Endodermal cell (in vitro differentiated cells): ENCODE measurements at regions not wholly inside any gene's neighbourhood (a gene's known extent, or its start where the extent isn't known, plus 50 kb on each side); places are given as distances from the start of the nearest gene placed in this dataset.

ENCODE experiments used
- DNase-seq: peaks from one replicate; pipeline ENCODE4 v3.0.0-alpha.2; 2017
- H3K27ac ChIP-seq: 2 replicates; pipeline ENCODE4 v1.5.1; 2013; ENCODE audit warnings: mild to moderate bottlenecking, low read depth, low read length, moderate library complexity
- H3K27me3 ChIP-seq: 2 replicates; pipeline ENCODE4 v1.6.1; 2013; ENCODE audit warnings: mild to moderate bottlenecking, low read length, moderate library complexity; ENCODE audit not compliant: insufficient read depth, control insufficient read depth, poor library complexity, severe bottlenecking
- H3K36me3 ChIP-seq: 2 replicates; pipeline ENCODE4 v1.7.0; 2013; ENCODE audit warnings: mild to moderate bottlenecking, low read length, moderate library complexity; ENCODE audit not compliant: control insufficient read depth, insufficient read depth
- H3K4me1 ChIP-seq: one replicate; pipeline ENCODE4 v1.7.0; 2013; ENCODE audit warnings: low read length; ENCODE audit not compliant: control insufficient read depth, insufficient read depth
- H3K4me3 ChIP-seq: 2 replicates; pipeline ENCODE4 v1.5.1; 2013; ENCODE audit warnings: mild to moderate bottlenecking, low read length, moderate library complexity
- H3K9ac ChIP-seq: 2 replicates; pipeline ENCODE4 v1.6.1; 2013; ENCODE audit warnings: mild to moderate bottlenecking, low read length, moderate library complexity; ENCODE audit not compliant: poor library complexity, severe bottlenecking; ENCODE audit errors: extremely low read depth
- H3K9me3 ChIP-seq: 2 replicates; pipeline ENCODE4 v1.6.1; 2013; ENCODE audit warnings: mild to moderate bottlenecking, low read length, moderate library complexity; ENCODE audit not compliant: control insufficient read depth
- H3K27ac Mint-ChIP-seq: 2 replicates; pipeline ENCODE4 v1.8.0; 2020; ENCODE audit warnings: mixed read lengths
- H3K27me3 Mint-ChIP-seq: 2 replicates; pipeline ENCODE4 v1.8.0; 2021; ENCODE audit warnings: mild to moderate bottlenecking, mixed read lengths; ENCODE audit not compliant: insufficient read depth
- H3K36me3 Mint-ChIP-seq: 2 replicates; pipeline ENCODE4 v1.8.0; 2020; ENCODE audit warnings: low read depth, mixed read lengths
- H3K4me1 Mint-ChIP-seq: 2 replicates; pipeline ENCODE4 v1.8.0; 2020; ENCODE audit warnings: mixed read lengths
- H3K4me3 Mint-ChIP-seq: 2 replicates; pipeline ENCODE4 v1.8.0; 2020; ENCODE audit warnings: mild to moderate bottlenecking, moderate library complexity, mixed read lengths
- H3K9me3 Mint-ChIP-seq: 2 replicates; pipeline ENCODE4 v1.8.0; 2020; ENCODE audit warnings: mild to moderate bottlenecking, mixed read lengths
- WGBS, 2 experiments: methylation state at CpG; one replicate each; pipeline versions ENCODE4 v1.1.5 to v1.1.7; 2013; ENCODE audit warnings: missing lambda C conversion rate in 2 of 2, mixed read lengths in 1 of 2; ENCODE audit not compliant: insufficient coverage in 1 of 2, insufficient read length in 1 of 2; 5-methylcytosine and 5-hydroxymethylcytosine counted together
- TF ChIP-seq, protein P1 (sequence below): fragments of 200-600 bp; sonication (generic); conservative IDR thresholded peaks from 2 replicates; pipeline ENCODE4 v1.5.0; 2021; ENCODE audit warnings: antibody characterized with exemption, mild to moderate bottlenecking

- no peaks in the 10 kb centered on the region for H3K9me3 ChIP-seq
- H3K27me3 ChIP-seq, result no peaks in the 10 kb centered on the region
- H3K36me3 ChIP-seq, result no peaks in the 10 kb centered on the region
- no peak for DNase-seq
- 89% methylated on average over 2 of the region's 2 CpGs; no CpG with 5 or more reads in 1 of the 2 experiments for WGBS, 2 experiments
- no peaks in the 10 kb centered on the region for H3K4me1 ChIP-seq
- Mint-ChIP-seq H3K27ac (no peak overlapping the region), H3K9me3 (peaks cover 52% of the 10 kb centered on the region), H3K4me3 (no peak overlapping the region), H3K36me3 (no peaks in the 10 kb centered on the region), H3K4me1 (no peaks in the 10 kb centered on the region), H3K27me3 (no peaks in the 10 kb centered on the region)
- TF ChIP-seq, protein P1, sequence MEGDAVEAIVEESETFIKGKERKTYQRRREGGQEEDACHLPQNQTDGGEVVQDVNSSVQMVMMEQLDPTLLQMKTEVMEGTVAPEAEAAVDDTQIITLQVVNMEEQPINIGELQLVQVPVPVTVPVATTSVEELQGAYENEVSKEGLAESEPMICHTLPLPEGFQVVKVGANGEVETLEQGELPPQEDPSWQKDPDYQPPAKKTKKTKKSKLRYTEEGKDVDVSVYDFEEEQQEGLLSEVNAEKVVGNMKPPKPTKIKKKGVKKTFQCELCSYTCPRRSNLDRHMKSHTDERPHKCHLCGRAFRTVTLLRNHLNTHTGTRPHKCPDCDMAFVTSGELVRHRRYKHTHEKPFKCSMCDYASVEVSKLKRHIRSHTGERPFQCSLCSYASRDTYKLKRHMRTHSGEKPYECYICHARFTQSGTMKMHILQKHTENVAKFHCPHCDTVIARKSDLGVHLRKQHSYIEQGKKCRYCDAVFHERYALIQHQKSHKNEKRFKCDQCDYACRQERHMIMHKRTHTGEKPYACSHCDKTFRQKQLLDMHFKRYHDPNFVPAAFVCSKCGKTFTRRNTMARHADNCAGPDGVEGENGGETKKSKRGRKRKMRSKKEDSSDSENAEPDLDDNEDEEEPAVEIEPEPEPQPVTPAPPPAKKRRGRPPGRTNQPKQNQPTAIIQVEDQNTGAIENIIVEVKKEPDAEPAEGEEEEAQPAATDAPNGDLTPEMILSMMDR, result no peak
- no peak overlapping the region for H3K4me3 ChIP-seq
- no peak overlapping the region for H3K27ac ChIP-seq
- no peak overlapping the region for H3K9ac ChIP-seq
These were observed 391.0 kb upstream of the DIPK2B start for GRCh38 chrX:45591650-45592049.

GRCh38 chrX:45584717-45585116 lies 384.0 kb upstream of the DIPK2B start:
- H3K4me1 ChIP-seq, result no peaks in the 10 kb centered on the region
- H3K27me3 ChIP-seq, result no peaks in the 10 kb centered on the region
- H3K36me3 Mint-ChIP-seq, result no peaks in the 10 kb centered on the region
- H3K27me3 Mint-ChIP-seq, result no peaks in the 10 kb centered on the region
- H3K27ac ChIP-seq, result no peak overlapping the region
- no peak overlapping the region for H3K9ac ChIP-seq
- WGBS, 2 experiments, result no CpG with 5 or more reads among the region's 2 CpGs
- H3K27ac Mint-ChIP-seq, result no peak overlapping the region
- no peaks in the 10 kb centered on the region for H3K9me3 ChIP-seq
- no peaks in the 10 kb centered on the region for H3K36me3 ChIP-seq
- no peaks in the 10 kb centered on the region for H3K4me1 Mint-ChIP-seq
- no peak overlapping the region for H3K4me3 Mint-ChIP-seq
- H3K9me3 Mint-ChIP-seq, result peaks cover 50% of the 10 kb centered on the region
- no peak for DNase-seq
- TF ChIP-seq, protein P1, result no peak
- H3K4me3 ChIP-seq, result no peak overlapping the region

DNA sequence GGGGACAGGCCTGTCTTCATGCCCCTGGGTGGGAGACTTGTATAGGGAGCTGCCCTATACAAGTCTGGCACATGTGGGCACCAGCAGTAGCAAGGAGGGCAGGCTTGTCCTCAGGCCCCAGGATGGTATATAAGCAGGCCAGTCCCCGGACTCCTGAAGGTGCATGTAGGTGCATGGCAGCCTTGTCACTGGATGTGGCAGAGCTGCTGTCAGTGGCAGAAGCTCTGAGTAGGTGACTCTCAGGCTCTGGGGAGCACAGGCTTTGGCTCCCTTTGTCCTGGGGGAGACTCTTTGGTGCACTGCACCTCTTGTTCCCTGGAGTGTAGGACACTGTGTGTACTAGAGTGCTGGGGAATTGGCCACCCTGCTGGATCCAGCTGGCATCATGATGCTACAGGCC lies 376.7 kb upstream of the DIPK2B start:
- TF ChIP-seq, protein P1, result no peak
- Mint-ChIP-seq H3K4me1 (no peaks in the 10 kb centered on the region), H3K36me3 (no peaks in the 10 kb centered on the region), H3K27me3 (no peaks in the 10 kb centered on the region), H3K27ac (no peak overlapping the region), H3K4me3 (no peak overlapping the region), H3K9me3 (peaks cover 56% of the 10 kb centered on the region)
- H3K27ac ChIP-seq, result no peak overlapping the region
- no peak overlapping the region for H3K4me3 ChIP-seq
- WGBS, 2 experiments, result 88% methylated on average over 1 of the region's 1 CpG; no CpG with 5 or more reads in 1 of the 2 experiments
- H3K9me3 ChIP-seq, result no peaks in the 10 kb centered on the region
- H3K9ac ChIP-seq, result no peak overlapping the region
- no peaks in the 10 kb centered on the region for H3K4me1 ChIP-seq
- no peaks in the 10 kb centered on the region for H3K36me3 ChIP-seq
- H3K27me3 ChIP-seq, result no peaks in the 10 kb centered on the region
- DNase-seq, result no peak
